A673 (cell line): ENCODE measurements at regions not wholly inside any gene's neighbourhood (a gene's known extent, or its start where the extent isn't known, plus 50 kb on each side); places are given as distances from the start of the nearest gene placed in this dataset.

Experiments used
- CTCF ChIP-seq: fragments of 300-800, 200-600 bp; sonication (generic); conservative IDR thresholded peaks from 2 replicates; pipeline ENCODE4 v1.5.1; 2017; ENCODE audit warnings: low read depth, mild to moderate bottlenecking, antibody characterized with exemption, low read length, moderate library complexity, mixed read lengths
- EZH2 ChIP-seq: fragments of 200-600 bp; sonication (generic); IDR thresholded peaks from 2 replicates; pipeline ENCODE4 v1.6.1; 2017; ENCODE audit warnings: borderline replicate concordance, low read depth, mild to moderate bottlenecking, mixed read lengths, antibody characterized with exemption, low read length; ENCODE audit not compliant: poor library complexity, severe bottlenecking

GRCh38 chr18:53991202-53991601 lies 233.3 kb downstream of the MBD2 start:
- TF ChIP-seq CTCF (no peak), EZH2 (no peak)
